Fibroblast of mammary gland (primary cell): ENCODE measurements at regions not wholly inside any gene's neighbourhood (a gene's known extent, or its start where the extent isn't known, plus 50 kb on each side); places are given as distances from the start of the nearest gene placed in this dataset.

ENCODE experiments used
- DNase-seq: peaks from one replicate; pipeline ENCODE4 v3.0.0-alpha.2; 2010; ENCODE audit warnings: low read depth
- H3K4me3 ChIP-seq: 2 replicates; pipeline ENCODE4 v1.5.1; 2011; ENCODE audit warnings: low read depth, mild to moderate bottlenecking, low read length, moderate library complexity; ENCODE audit not compliant: control insufficient read depth
- TF ChIP-seq, protein P1 (sequence below): conservative IDR thresholded peaks from 2 replicates; pipeline ENCODE4 v1.5.1; 2011; ENCODE audit warnings: low read depth, low read length, inconsistent platforms; ENCODE audit not compliant: control insufficient read depth, insufficient read depth

DNA sequence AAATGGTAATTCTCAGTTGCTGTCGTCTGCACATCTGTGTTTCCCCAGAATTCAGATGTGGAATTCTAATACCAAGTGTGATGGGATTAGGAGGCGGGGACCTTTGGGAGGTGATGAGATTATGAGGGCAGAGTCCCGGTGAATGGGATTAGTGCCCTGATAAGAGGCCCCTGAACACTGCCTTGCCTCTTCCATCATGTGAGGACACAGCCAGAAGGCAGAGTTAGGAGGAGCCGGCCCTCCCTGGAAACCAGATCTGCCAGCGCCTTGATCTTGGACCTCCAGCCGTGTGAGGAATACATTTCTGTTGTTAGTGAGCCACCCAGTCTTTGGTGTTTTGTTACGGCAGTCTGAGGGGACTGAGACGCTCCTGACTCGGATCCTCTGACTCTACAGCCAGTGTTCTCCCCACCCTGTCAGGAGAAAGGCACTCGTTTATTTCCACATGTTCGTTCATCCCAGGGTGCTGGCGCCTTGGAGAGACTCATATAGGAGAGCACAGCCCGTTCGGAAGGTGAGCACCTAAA lies 395.0 kb downstream of the ZNF516 start:
- no peak overlapping the region for H3K4me3 ChIP-seq
- no peak for DNase-seq
- TF ChIP-seq, protein P1, sequence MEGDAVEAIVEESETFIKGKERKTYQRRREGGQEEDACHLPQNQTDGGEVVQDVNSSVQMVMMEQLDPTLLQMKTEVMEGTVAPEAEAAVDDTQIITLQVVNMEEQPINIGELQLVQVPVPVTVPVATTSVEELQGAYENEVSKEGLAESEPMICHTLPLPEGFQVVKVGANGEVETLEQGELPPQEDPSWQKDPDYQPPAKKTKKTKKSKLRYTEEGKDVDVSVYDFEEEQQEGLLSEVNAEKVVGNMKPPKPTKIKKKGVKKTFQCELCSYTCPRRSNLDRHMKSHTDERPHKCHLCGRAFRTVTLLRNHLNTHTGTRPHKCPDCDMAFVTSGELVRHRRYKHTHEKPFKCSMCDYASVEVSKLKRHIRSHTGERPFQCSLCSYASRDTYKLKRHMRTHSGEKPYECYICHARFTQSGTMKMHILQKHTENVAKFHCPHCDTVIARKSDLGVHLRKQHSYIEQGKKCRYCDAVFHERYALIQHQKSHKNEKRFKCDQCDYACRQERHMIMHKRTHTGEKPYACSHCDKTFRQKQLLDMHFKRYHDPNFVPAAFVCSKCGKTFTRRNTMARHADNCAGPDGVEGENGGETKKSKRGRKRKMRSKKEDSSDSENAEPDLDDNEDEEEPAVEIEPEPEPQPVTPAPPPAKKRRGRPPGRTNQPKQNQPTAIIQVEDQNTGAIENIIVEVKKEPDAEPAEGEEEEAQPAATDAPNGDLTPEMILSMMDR = no peak

- TF ChIP-seq, protein P1 = no peak
- DNase-seq = no peak
- no peak overlapping the region for H3K4me3 ChIP-seq
Observed at GRCh38 chr18:76098674-76099411, 396.2 kb downstream of the ZNF516 start.

DNA sequence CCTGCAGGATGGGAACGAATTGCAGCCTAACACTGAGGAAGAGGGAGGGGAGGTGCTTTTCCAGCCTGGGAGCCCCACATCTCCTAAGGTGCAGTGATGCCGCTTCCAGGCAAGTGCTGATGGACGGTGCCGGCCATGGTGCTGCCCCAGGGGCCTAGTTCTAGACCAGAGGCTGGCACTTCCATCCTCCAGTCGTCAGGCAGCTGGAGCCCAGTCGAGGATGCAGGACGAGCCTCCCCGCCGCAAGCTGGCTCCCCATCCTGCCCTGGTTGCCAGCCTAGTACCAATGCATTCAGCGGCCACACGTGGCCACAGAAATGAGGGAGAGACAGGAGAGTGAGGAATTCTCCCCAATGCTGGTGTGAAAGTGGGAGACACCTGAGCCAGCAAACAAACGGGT lies 413.5 kb downstream of the ZNF516 start:
- H3K4me3 ChIP-seq = no peak overlapping the region
- no peak for DNase-seq
- TF ChIP-seq, protein P1 = no peak

DNA sequence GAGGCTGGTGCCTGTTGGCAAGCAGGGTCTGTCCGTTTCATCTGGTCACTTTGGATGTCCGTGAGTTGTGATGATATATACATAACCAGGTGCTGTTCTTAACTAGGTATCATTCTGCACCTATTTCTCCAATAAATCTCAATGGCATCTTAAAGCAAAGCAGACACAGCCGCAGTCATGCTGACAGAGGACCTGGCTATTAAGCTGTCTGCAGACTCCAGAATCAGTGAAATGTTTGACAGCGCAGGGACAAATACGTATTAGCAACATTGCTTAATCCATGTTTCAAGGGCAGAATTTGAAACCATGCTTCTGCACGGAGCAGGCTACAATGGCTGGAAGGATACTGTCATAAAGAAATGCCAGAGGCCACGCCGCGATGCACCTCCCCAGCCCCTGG lies 414.6 kb downstream of the ZNF516 start:
- no peak overlapping the region for H3K4me3 ChIP-seq
- no peak for DNase-seq
- TF ChIP-seq, protein P1 = no peak

DNA sequence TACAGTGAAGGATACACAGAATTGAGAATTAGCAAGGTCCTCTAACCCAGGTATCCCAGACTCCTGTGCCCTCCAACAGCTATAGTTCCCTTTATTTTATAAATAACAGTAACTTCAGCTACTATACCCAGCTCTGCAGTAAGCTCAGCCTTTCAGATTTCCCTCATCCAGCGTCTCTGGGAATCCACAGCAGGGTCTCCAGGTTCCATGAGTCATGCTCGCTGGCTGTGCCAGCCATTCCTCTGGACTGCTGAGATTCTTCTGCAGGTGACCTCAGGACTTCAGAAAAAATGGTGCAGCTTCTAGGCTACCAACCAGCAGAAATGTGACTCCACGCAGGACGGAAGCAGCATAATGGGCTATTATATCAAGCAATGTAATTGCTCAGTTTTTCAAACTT lies 419.3 kb downstream of the ZNF516 start:
- DNase-seq = no peak
- TF ChIP-seq, protein P1 = no peak
- H3K4me3 ChIP-seq = no peak overlapping the region

- no peak overlapping the region for H3K4me3 ChIP-seq
- TF ChIP-seq, protein P1 = no peak
- DNase-seq = no peak
Observed at GRCh38 chr18:76064998-76065397, 430.0 kb downstream of the ZNF516 start.

- no peak overlapping the region for H3K4me3 ChIP-seq
- DNase-seq = no peak
- TF ChIP-seq, protein P1 = no peak
Observed at GRCh38 chr18:76058146-76058545, 436.9 kb downstream of the ZNF516 start.
